ENCODE measurements at regions not wholly inside any gene's neighbourhood (a gene's known extent, or its start where the extent isn't known, plus 50 kb on each side); places are given as distances from the start of the nearest gene placed in this dataset.

GRCh38 chr6:147710890-147711289, 202.4 kb downstream of the SAMD5 start:
- no peaks in the 10 kb centered on the region for H3K27me3 ChIP-seq (ENCODE audit: low read depth)
- DNase-seq (ENCODE audit: low spot score in 2 of 2) = no peak
- in situ Hi-C loops (cut with MboI; ENCODE audit: low sequenced_read_pairs) = no loop called here

GRCh38 chr6:147711476-147711875, 203.0 kb downstream of the SAMD5 start:
- Histone ChIP-seq H3K4me1 (no peaks in the 10 kb centered on the region), H3K36me3 (replicated peaks) (no peaks in the 10 kb centered on the region), H3K9me3 (no peaks in the 10 kb centered on the region), H3K27me3 (ENCODE audit: low read depth) (no peaks in the 10 kb centered on the region), H3K4me3 (no peak overlapping the region)
- no peak for DNase-seq (ENCODE audit: low spot score in 2 of 2)
- in situ Hi-C loops (cut with MboI; ENCODE audit: low sequenced_read_pairs) = no loop called here

More at GRCh38 chr6:147710890-147711289, 202.4 kb downstream of the SAMD5 start:
- H3K4me1 ChIP-seq = no peaks in the 10 kb centered on the region
- H3K4me3 ChIP-seq = no peak overlapping the region
- H3K36me3 ChIP-seq (replicated peaks) = no peaks in the 10 kb centered on the region
- H3K9me3 ChIP-seq = no peaks in the 10 kb centered on the region

- Histone ChIP-seq H3K36me3 (replicated peaks) (no peaks in the 10 kb centered on the region), H3K9me3 (no peaks in the 10 kb centered on the region), H3K4me1 (no peaks in the 10 kb centered on the region), H3K4me3 (no peak overlapping the region), H3K27me3 (ENCODE audit: low read depth) (no peaks in the 10 kb centered on the region)
- DNase-seq (ENCODE audit: low spot score in 2 of 2) = no peak
- in situ Hi-C loops (cut with MboI; ENCODE audit: low sequenced_read_pairs) = no loop called here
Measured at GRCh38 chr6:147712841-147713240, 204.4 kb downstream of the SAMD5 start.

- in situ Hi-C loops (cut with MboI; ENCODE audit: low sequenced_read_pairs) = no loop called here
- Histone ChIP-seq H3K27me3 (ENCODE audit: low read depth) (no peaks in the 10 kb centered on the region), H3K9me3 (no peaks in the 10 kb centered on the region), H3K36me3 (replicated peaks) (no peaks in the 10 kb centered on the region), H3K4me1 (no peaks in the 10 kb centered on the region), H3K4me3 (no peak overlapping the region)
- no peak for DNase-seq (ENCODE audit: low spot score in 2 of 2)
Measured at GRCh38 chr6:147715035-147715434, 206.5 kb downstream of the SAMD5 start.

- DNase-seq (ENCODE audit: low spot score in 2 of 2) = no peak
- no peak overlapping the region for H3K4me3 ChIP-seq
- H3K4me1 ChIP-seq = no peaks in the 10 kb centered on the region
- H3K36me3 ChIP-seq (replicated peaks) = no peaks in the 10 kb centered on the region
- no peaks in the 10 kb centered on the region for H3K27me3 ChIP-seq (ENCODE audit: low read depth)
- in situ Hi-C loops (cut with MboI; ENCODE audit: low sequenced_read_pairs) = no loop called here
- H3K9me3 ChIP-seq = no peaks in the 10 kb centered on the region
Measured at GRCh38 chr6:147716434-147716833, 207.9 kb downstream of the SAMD5 start.

- Histone ChIP-seq H3K27me3 (ENCODE audit: low read depth) (no peaks in the 10 kb centered on the region), H3K4me1 (no peaks in the 10 kb centered on the region), H3K4me3 (no peak overlapping the region), H3K36me3 (replicated peaks) (no peaks in the 10 kb centered on the region), H3K9me3 (no peaks in the 10 kb centered on the region)
- in situ Hi-C loops (cut with MboI; ENCODE audit: low sequenced_read_pairs) = no loop called here
- DNase-seq (ENCODE audit: low spot score in 2 of 2) = no peak
Measured at GRCh38 chr6:147717991-147718390, 209.5 kb downstream of the SAMD5 start.

- in situ Hi-C loops (cut with MboI; ENCODE audit: low sequenced_read_pairs) = no loop called here
- Histone ChIP-seq H3K36me3 (replicated peaks) (no peaks in the 10 kb centered on the region), H3K9me3 (no peaks in the 10 kb centered on the region), H3K4me3 (no peak overlapping the region), H3K4me1 (no peaks in the 10 kb centered on the region), H3K27me3 (ENCODE audit: low read depth) (no peaks in the 10 kb centered on the region)
- no peak for DNase-seq (ENCODE audit: low spot score in 2 of 2)
Measured at GRCh38 chr6:147722158-147722557, 213.7 kb downstream of the SAMD5 start.

GRCh38 chr6:147724454-147724853, 216.0 kb downstream of the SAMD5 start:
- no peak overlapping the region for H3K4me3 ChIP-seq
- no peaks in the 10 kb centered on the region for H3K4me1 ChIP-seq
- no peaks in the 10 kb centered on the region for H3K36me3 ChIP-seq (replicated peaks)
- no peaks in the 10 kb centered on the region for H3K9me3 ChIP-seq
- H3K27me3 ChIP-seq (ENCODE audit: low read depth) = no peaks in the 10 kb centered on the region
- in situ Hi-C loops (cut with MboI; ENCODE audit: low sequenced_read_pairs) = no loop called here
- no peak for DNase-seq (ENCODE audit: low spot score in 2 of 2)

- Histone ChIP-seq H3K36me3 (replicated peaks) (no peaks in the 10 kb centered on the region), H3K4me3 (no peak overlapping the region), H3K9me3 (no peaks in the 10 kb centered on the region), H3K27me3 (ENCODE audit: low read depth) (no peaks in the 10 kb centered on the region), H3K4me1 (no peaks in the 10 kb centered on the region)
- DNase-seq (ENCODE audit: low spot score in 2 of 2) = no peak
- in situ Hi-C loops (cut with MboI; ENCODE audit: low sequenced_read_pairs) = no loop called here
Measured at GRCh38 chr6:147726342-147726741, 217.9 kb downstream of the SAMD5 start.

GRCh38 chr6:147728903-147729302, 220.4 kb downstream of the SAMD5 start:
- Histone ChIP-seq H3K4me1 (no peaks in the 10 kb centered on the region), H3K4me3 (no peak overlapping the region), H3K36me3 (replicated peaks) (no peaks in the 10 kb centered on the region), H3K9me3 (no peaks in the 10 kb centered on the region), H3K27me3 (ENCODE audit: low read depth) (peaks cover 4% of the 10 kb centered on the region; the same call in 1 of the 2 replicates)
- in situ Hi-C loops (cut with MboI; ENCODE audit: low sequenced_read_pairs) = no loop called here
- no peak for DNase-seq (ENCODE audit: low spot score in 2 of 2)

GRCh38 chr6:147733686-147734085, 225.2 kb downstream of the SAMD5 start:
- no peaks in the 10 kb centered on the region for H3K4me1 ChIP-seq
- peaks cover 11% of the 10 kb centered on the region for H3K27me3 ChIP-seq (ENCODE audit: low read depth)
- no peak overlapping the region for H3K4me3 ChIP-seq
- no peaks in the 10 kb centered on the region for H3K9me3 ChIP-seq
- in situ Hi-C loops (cut with MboI; ENCODE audit: low sequenced_read_pairs) = no loop called here
- no peaks in the 10 kb centered on the region for H3K36me3 ChIP-seq (replicated peaks)
- DNase-seq (ENCODE audit: low spot score in 2 of 2) = no peak

- DNase-seq (ENCODE audit: low spot score in 2 of 2) = no peak
- H3K9me3 ChIP-seq = no peaks in the 10 kb centered on the region
- no peak overlapping the region for H3K4me3 ChIP-seq
- no peaks in the 10 kb centered on the region for H3K4me1 ChIP-seq
- H3K36me3 ChIP-seq (replicated peaks) = no peaks in the 10 kb centered on the region
- peaks cover 11% of the 10 kb centered on the region for H3K27me3 ChIP-seq (ENCODE audit: low read depth)
- in situ Hi-C loops (cut with MboI; ENCODE audit: low sequenced_read_pairs) = no loop called here
Measured at GRCh38 chr6:147734151-147734550, 225.7 kb downstream of the SAMD5 start.

GRCh38 chr6:147735924-147736323, 227.4 kb downstream of the SAMD5 start:
- H3K36me3 ChIP-seq (replicated peaks) = no peaks in the 10 kb centered on the region
- no peak overlapping the region for H3K4me3 ChIP-seq
- in situ Hi-C loops (cut with MboI; ENCODE audit: low sequenced_read_pairs) = no loop called here
- no peaks in the 10 kb centered on the region for H3K4me1 ChIP-seq
- DNase-seq (ENCODE audit: low spot score in 2 of 2) = no peak
- no peaks in the 10 kb centered on the region for H3K9me3 ChIP-seq
- H3K27me3 ChIP-seq (ENCODE audit: low read depth) = peaks cover 11% of the 10 kb centered on the region

- Histone ChIP-seq H3K36me3 (replicated peaks) (no peaks in the 10 kb centered on the region), H3K4me3 (no peak overlapping the region), H3K9me3 (no peaks in the 10 kb centered on the region), H3K4me1 (no peaks in the 10 kb centered on the region), H3K27me3 (ENCODE audit: low read depth) (peaks cover 11% of the 10 kb centered on the region)
- in situ Hi-C loops (cut with MboI; ENCODE audit: low sequenced_read_pairs) = no loop called here
- DNase-seq (ENCODE audit: low spot score in 2 of 2) = no peak
Measured at GRCh38 chr6:147737115-147737514, 228.6 kb downstream of the SAMD5 start.

GRCh38 chr6:147738099-147738498, 229.6 kb downstream of the SAMD5 start:
- Histone ChIP-seq H3K4me1 (no peaks in the 10 kb centered on the region), H3K36me3 (replicated peaks) (no peaks in the 10 kb centered on the region), H3K9me3 (no peaks in the 10 kb centered on the region), H3K27me3 (ENCODE audit: low read depth) (peaks cover 10% of the 10 kb centered on the region), H3K4me3 (no peak overlapping the region)
- in situ Hi-C loops (cut with MboI; ENCODE audit: low sequenced_read_pairs) = no loop called here
- DNase-seq (ENCODE audit: low spot score in 2 of 2) = no peak
